ENCODE measurements at regions not wholly inside any gene's neighbourhood (a gene's known extent, or its start where the extent isn't known, plus 50 kb on each side); places are given as distances from the start of the nearest gene placed in this dataset.

DNA sequence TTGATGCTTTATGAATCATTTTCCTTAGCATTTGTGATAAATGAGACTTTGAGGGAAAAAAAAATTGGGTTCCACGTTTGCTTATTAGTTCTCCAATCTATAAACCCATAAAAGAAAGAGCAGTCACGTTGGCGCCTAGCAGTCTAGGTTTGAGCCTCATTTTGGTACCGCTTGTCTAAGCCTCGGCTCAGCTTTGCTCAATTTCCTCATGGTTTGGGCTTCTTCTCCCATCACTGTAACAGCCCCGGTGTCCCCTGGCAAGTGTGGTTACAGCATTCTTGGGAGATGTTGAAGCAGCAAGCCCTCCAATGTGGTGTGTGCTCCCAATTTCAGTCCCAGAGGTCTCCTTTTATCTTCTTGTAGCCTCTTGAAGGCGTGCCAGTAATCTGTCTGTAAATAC lies 578.4 kb downstream of the CDK5RAP2 start:
- no peak for DNase-seq
- no peak overlapping the region for H3K4me3 Mint-ChIP-seq

GRCh38 chr9:119998614-119999013 lies 581.4 kb downstream of the CDK5RAP2 start:
- H3K36me3 Mint-ChIP-seq, result no peaks in the 10 kb centered on the region
- peaks cover 0 to 11% (median 5%) of the 10 kb centered on the region in 5 donors for H3K27me3 Mint-ChIP-seq
- ATAC-seq, result no peak
- no peaks in the 10 kb centered on the region for H3K4me1 Mint-ChIP-seq
- no peak overlapping the region for H3K27ac Mint-ChIP-seq
- POLR2A ChIA-PET, result no interaction called here
- no peak overlapping the region for H3K4me3 Mint-ChIP-seq
- no peak for DNase-seq
- H3K9me3 Mint-ChIP-seq, result peaks cover 0 to 4% (median 0%) of the 10 kb centered on the region in 9 donors

More for the DNA sequence above, 578.4 kb downstream of the CDK5RAP2 start:
- no peak for ATAC-seq
- no peaks in the 10 kb centered on the region for H3K4me1 Mint-ChIP-seq
- H3K27me3 Mint-ChIP-seq, result peaks cover 1 to 11% (median 4%) of the 10 kb centered on the region in 5 donors
- H3K9me3 Mint-ChIP-seq, result peaks cover 0 to 3% (median 0%) of the 10 kb centered on the region in 9 donors
- no peak overlapping the region for H3K27ac Mint-ChIP-seq
- POLR2A ChIA-PET, result no interaction called here
- no peaks in the 10 kb centered on the region for H3K36me3 Mint-ChIP-seq

GRCh38 chr9:119991797-119992196 lies 588.2 kb downstream of the CDK5RAP2 start:
- ATAC-seq, result no peak
- H3K27ac Mint-ChIP-seq, result no peak overlapping the region
- H3K9me3 Mint-ChIP-seq, result peaks cover 0 to 4% (median 0%) of the 10 kb centered on the region in 9 donors
- no peaks in the 10 kb centered on the region for H3K36me3 Mint-ChIP-seq
- no peak overlapping the region for H3K4me3 Mint-ChIP-seq
- H3K27me3 Mint-ChIP-seq, result peaks cover 0 to 15% (median 9%) of the 10 kb centered on the region in 5 donors
- no peaks in the 10 kb centered on the region for H3K4me1 Mint-ChIP-seq
- DNase-seq, result no peak
- POLR2A ChIA-PET, result no interaction called here

GRCh38 chr9:119986713-119987112 lies 593.3 kb downstream of the CDK5RAP2 start:
- H3K36me3 Mint-ChIP-seq, result no peaks in the 10 kb centered on the region
- H3K27me3 Mint-ChIP-seq, result peaks cover 0 to 25% (median 5%) of the 10 kb centered on the region in 5 donors
- POLR2A ChIA-PET, result no interaction called here
- H3K27ac Mint-ChIP-seq, result no peak overlapping the region
- DNase-seq (no peak), ATAC-seq (no peak)
- H3K9me3 Mint-ChIP-seq, result peaks cover 0 to 7% (median 0%) of the 10 kb centered on the region in 9 donors
- H3K4me1 Mint-ChIP-seq, result no peaks in the 10 kb centered on the region
- H3K4me3 Mint-ChIP-seq, result no peak overlapping the region

DNA sequence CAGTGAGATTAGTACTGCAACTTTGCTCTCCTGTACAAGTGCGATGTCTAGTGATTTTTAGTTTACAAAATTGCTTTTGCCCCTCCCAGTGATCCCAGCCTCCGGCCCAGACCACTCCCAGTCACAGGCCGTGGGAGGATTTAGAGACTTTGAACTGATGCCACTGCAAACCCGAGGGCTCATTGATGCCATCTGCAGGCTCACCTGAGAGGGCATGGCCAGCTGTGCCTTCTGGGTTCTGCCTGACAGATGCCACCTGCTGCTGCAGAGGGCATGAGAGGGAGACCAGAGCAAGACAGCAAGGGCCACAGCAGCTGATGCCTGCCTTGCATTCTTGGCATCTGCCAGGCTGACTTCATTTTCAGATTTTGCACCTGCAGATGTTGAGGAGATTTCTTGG lies 593.8 kb downstream of the CDK5RAP2 start:
- H3K36me3 Mint-ChIP-seq, result no peaks in the 10 kb centered on the region
- ATAC-seq, result no peak
- POLR2A ChIA-PET, result no interaction called here
- peaks cover 0 to 30% (median 5%) of the 10 kb centered on the region in 5 donors for H3K27me3 Mint-ChIP-seq
- H3K4me3 Mint-ChIP-seq, result no peak overlapping the region
- peaks cover 0 to 7% (median 0%) of the 10 kb centered on the region in 9 donors for H3K9me3 Mint-ChIP-seq
- no peak for DNase-seq
- no peak overlapping the region for H3K27ac Mint-ChIP-seq
- no peaks in the 10 kb centered on the region for H3K4me1 Mint-ChIP-seq

- H3K9me3 Mint-ChIP-seq, result peaks cover 0 to 8% (median 0%) of the 10 kb centered on the region in 9 donors
- POLR2A ChIA-PET, result no interaction called here
- no peak overlapping the region for H3K4me3 Mint-ChIP-seq
- DNase-seq (no peak), ATAC-seq (no peak)
- H3K36me3 Mint-ChIP-seq, result no peaks in the 10 kb centered on the region
- H3K4me1 Mint-ChIP-seq, result peaks cover 0 to 2% (median under 1%) of the 10 kb centered on the region in 4 donors
- peaks cover 8 to 27% (median 20%) of the 10 kb centered on the region in 5 donors for H3K27me3 Mint-ChIP-seq
- H3K27ac Mint-ChIP-seq, result no peak overlapping the region
These were observed 604.8 kb upstream of the BRINP1 start for GRCh38 chr9:119974026-119974425.

- peaks cover 14 to 34% (median 21%) of the 10 kb centered on the region in 5 donors for H3K27me3 Mint-ChIP-seq
- ATAC-seq, result no peak
- H3K4me3 Mint-ChIP-seq, result no peak overlapping the region
These were observed 599.8 kb upstream of the BRINP1 start for GRCh38 chr9:119968836-119969707.

GRCh38 chr9:119967867-119968535 lies 598.8 kb upstream of the BRINP1 start:
- peaks cover 0 to 6% (median 2%) of the 10 kb centered on the region in 4 donors for H3K4me1 Mint-ChIP-seq
- no peak overlapping the region for H3K4me3 Mint-ChIP-seq
- H3K36me3 Mint-ChIP-seq, result no peaks in the 10 kb centered on the region
- no peak for ATAC-seq
- H3K27ac Mint-ChIP-seq, result no peak overlapping the region
- no peak for DNase-seq
- peaks cover 16 to 40% (median 23%) of the 10 kb centered on the region in 5 donors for H3K27me3 Mint-ChIP-seq
- H3K9me3 Mint-ChIP-seq, result peaks cover 0 to 3% (median 0%) of the 10 kb centered on the region in 9 donors
- POLR2A ChIA-PET, result no interaction called here

More at GRCh38 chr9:119968836-119969707, 599.8 kb upstream of the BRINP1 start:
- Mint-ChIP-seq H3K36me3 (no peaks in the 10 kb centered on the region), H3K9me3 (peaks cover 0 to 3% (median 0%) of the 10 kb centered on the region in 9 donors), H3K4me1 (peaks cover 0 to 6% (median 2%) of the 10 kb centered on the region in 4 donors), H3K27ac (peak overlapping the region in 1 of 10 donors; percentile 21)
- POLR2A ChIA-PET, result no interaction called here
- peak in 6 of 10 donors; percentile 0 to 27 (median 17) for DNase-seq

DNA sequence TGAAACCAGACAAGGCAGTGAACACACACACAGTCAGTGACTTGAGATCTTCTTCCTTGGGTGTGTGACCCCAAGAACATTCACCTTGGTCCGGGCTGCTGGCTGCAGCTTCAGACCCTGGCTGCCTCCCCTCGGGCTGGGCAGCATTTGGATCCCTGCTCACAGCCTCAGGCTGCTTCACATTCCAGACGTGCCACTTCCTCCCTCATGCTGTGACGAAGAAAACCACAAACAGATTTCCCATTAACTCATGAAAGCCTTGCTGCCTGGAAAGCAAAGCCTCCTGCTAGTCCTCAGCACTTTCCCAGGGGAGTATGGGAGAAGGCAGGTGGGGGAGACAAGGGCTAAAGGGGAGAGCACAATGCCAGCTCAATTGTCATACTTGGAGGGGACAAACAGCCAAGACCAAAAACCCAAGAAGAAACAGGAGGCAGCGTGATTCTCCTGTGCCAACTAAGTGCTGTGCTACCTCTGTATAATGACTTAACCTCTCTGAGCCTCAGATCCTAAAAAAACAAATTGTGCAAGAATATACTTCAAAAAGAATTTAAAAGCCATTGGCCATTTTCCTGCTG lies 594.6 kb upstream of the BRINP1 start:
- H3K36me3 Mint-ChIP-seq, result no peaks in the 10 kb centered on the region
- POLR2A ChIA-PET, result no interaction called here
- H3K4me1 Mint-ChIP-seq, result peaks cover 0 to 2% (median 0%) of the 10 kb centered on the region in 4 donors
- DNase-seq (no peak), ATAC-seq (no peak)
- H3K9me3 Mint-ChIP-seq, result peaks cover 0 to 4% (median 0%) of the 10 kb centered on the region in 9 donors
- H3K27ac Mint-ChIP-seq, result no peak overlapping the region
- H3K27me3 Mint-ChIP-seq, result peaks cover 14 to 50% (median 17%) of the 10 kb centered on the region in 5 donors
- no peak overlapping the region for H3K4me3 Mint-ChIP-seq

DNA sequence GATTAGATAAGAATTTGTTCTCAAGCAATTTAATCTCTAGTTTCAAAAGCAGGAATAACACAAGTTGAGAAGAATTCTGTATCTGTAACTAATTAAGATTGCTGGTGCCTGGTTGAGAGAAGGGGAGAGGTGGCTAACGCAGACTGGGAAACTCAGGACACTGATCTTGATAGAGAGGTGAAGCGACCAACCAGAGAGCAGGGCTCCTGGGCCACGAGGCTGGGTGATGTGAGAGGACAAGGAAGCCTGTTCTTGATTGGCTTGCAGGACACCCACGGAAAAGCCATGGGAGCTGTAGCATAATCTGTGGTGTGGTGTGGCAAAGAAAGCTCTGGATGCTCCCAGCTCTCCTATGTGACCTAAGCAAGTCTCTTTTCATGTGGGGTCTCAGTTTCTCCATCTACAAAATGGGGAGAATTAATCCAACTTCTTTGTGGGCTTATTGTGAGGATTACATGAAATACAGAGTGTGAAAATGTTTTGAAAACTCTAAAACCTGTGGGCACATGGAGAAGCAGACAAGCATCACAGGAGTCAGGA lies 594.1 kb upstream of the BRINP1 start:
- Mint-ChIP-seq H3K4me1 (no peaks in the 10 kb centered on the region), H3K4me3 (no peak overlapping the region), H3K36me3 (no peaks in the 10 kb centered on the region), H3K27me3 (peaks cover 12 to 48% (median 16%) of the 10 kb centered on the region in 5 donors), H3K9me3 (peaks cover 0 to 4% (median 0%) of the 10 kb centered on the region in 9 donors), H3K27ac (no peak overlapping the region)
- POLR2A ChIA-PET, result no interaction called here
- DNase-seq (no peak), ATAC-seq (no peak)

GRCh38 chr9:119961774-119962424 lies 592.7 kb upstream of the BRINP1 start:
- H3K27ac Mint-ChIP-seq, result no peak overlapping the region
- DNase-seq (no peak), ATAC-seq (no peak)
- peaks cover 7 to 52% (median 11%) of the 10 kb centered on the region in 5 donors for H3K27me3 Mint-ChIP-seq
- H3K4me1 Mint-ChIP-seq, result no peaks in the 10 kb centered on the region
- POLR2A ChIA-PET, result no interaction called here
- no peak overlapping the region for H3K4me3 Mint-ChIP-seq
- H3K9me3 Mint-ChIP-seq, result peaks cover 0 to 4% (median 0%) of the 10 kb centered on the region in 9 donors
- H3K36me3 Mint-ChIP-seq, result no peaks in the 10 kb centered on the region

DNA sequence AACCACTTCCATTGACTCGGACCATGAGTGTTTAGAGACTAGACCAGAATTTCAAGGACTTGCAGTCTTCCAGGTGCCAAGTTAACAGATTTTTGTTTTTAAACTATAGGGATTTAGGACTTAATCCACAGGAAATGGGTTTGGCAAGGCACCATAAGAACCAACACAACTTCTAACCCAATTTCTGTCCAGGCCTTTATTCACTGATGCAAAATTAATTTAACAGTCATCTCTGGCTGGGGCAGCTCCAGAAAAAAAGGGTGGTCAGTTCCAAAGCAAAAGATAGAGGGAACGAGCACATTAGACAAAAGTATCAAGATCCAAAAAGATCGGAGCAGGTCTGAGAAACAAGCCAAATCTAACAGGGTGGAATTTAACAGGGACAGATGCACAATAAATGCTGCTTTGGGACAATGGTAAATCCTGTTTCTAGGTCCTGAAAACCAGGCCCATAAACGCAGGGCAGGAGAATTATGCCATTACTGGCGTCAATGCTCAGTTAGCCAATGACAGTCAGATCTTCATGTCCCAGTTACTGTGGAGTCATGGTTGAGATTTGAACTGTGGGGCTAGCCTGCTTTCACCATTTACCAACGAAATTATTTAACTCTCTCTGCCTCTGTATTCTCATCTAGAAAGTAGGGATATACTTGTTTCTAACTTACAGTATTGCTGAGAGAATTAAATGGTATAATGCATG lies 590.8 kb upstream of the BRINP1 start:
- DNase-seq (no peak), ATAC-seq (no peak)
- Mint-ChIP-seq H3K27ac (no peak overlapping the region), H3K36me3 (no peaks in the 10 kb centered on the region), H3K27me3 (peaks cover 3 to 46% (median 8%) of the 10 kb centered on the region in 5 donors), H3K4me1 (no peaks in the 10 kb centered on the region), H3K4me3 (no peak overlapping the region), H3K9me3 (peaks cover 0 to 4% (median 0%) of the 10 kb centered on the region in 9 donors)
- POLR2A ChIA-PET, result no interaction called here

Data from naive thymus-derived CD8-positive, alpha-beta T cell (primary cell).